Panc1 (cell line): ENCODE measurements at regions not wholly inside any gene's neighbourhood (a gene's known extent, or its start where the extent isn't known, plus 50 kb on each side); places are given as distances from the start of the nearest gene placed in this dataset.

Source experiments
- CTCF ChIP-seq: fragments of 450-650 bp; IDR thresholded peaks from 2 replicates; pipeline ENCODE4 v1.5.1; 2017; ENCODE audit warnings: mild to moderate bottlenecking
- POLR2AphosphoS5 ChIP-seq: IDR thresholded peaks from 2 replicates; pipeline ENCODE4 v1.6.1; 2012; ENCODE audit warnings: mild to moderate bottlenecking, low read depth, low read length, moderate library complexity
- TCF7L2 ChIP-seq: IDR thresholded peaks from 2 replicates; pipeline ENCODE4 v1.6.1; 2011; ENCODE audit warnings: mild to moderate bottlenecking, low read depth, low read length, inconsistent platforms

DNA sequence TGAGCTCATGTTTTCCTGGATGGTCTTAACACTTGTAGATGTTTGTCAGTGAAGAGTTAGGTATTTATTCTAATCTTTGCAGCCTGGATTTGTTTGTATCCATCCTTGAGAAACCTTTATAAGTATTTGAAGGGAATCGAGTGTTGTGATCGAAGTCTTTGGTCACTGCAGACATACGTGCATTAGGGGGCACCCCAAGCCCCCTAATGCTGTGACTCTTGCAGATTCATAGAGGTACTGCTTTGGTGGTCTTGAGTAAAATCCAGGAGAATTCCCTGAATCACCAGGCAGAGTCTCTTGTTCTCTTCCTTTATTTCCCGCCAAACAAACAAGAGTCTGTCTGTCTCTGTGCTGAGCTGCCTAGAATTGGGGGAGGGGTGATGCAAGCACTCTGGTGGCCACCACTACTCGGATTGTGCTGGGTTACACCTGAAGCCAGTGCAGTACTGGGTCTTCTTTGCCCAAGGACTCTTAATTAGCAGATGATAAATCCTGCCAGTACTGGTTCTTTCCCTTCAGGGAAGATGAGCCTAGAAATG, 170.5 kb upstream of the POU1F1 start:
- TF ChIP-seq TCF7L2 (no peak), CTCF (no peak), POLR2AphosphoS5 (no peak)
